WERI-Rb-1 (cell line): ENCODE measurements at regions not wholly inside any gene's neighbourhood (a gene's known extent, or its start where the extent isn't known, plus 50 kb on each side); places are given as distances from the start of the nearest gene placed in this dataset.
"Not testable (repeated sequence)": the region's sequence is repeated elsewhere in the genome, so short reads cannot be mapped to it uniquely, and the experiment has no call there.

Experiments
- DNase-seq: peaks from one replicate; pipeline ENCODE4 v3.0.0-alpha.2; 2020
- H3K27ac ChIP-seq: fragments of 250-450 bp; sonication (Bioruptor Pico); 2 replicates; pipeline ENCODE4 v1.5.1; 2020; ENCODE audit warnings: mild to moderate bottlenecking, moderate library complexity
- H3K27me3 ChIP-seq: fragments of 250-450 bp; sonication (Bioruptor Pico); 2 replicates; pipeline ENCODE4 v1.5.1; 2021; ENCODE audit warnings: mild to moderate bottlenecking, low read depth, moderate library complexity; ENCODE audit not compliant: insufficient read depth, severe bottlenecking
- H3K36me3 ChIP-seq: fragments of 250-450 bp; sonication (Bioruptor Pico); 2 replicates; pipeline ENCODE4 v1.5.1; 2020; ENCODE audit warnings: mild to moderate bottlenecking, moderate library complexity
- H3K4me3 ChIP-seq: 2 replicates; pipeline ENCODE4 v1.5.1; 2011; ENCODE audit warnings: low read depth, mild to moderate bottlenecking, control low read depth, low read length
- H3K9me3 ChIP-seq: fragments of 250-450 bp; sonication (Bioruptor Pico); 2 replicates; pipeline ENCODE4 v1.5.1; 2021; ENCODE audit warnings: mild to moderate bottlenecking, moderate library complexity; ENCODE audit not compliant: severe bottlenecking
- CTCF ChIP-seq: IDR thresholded peaks from 2 replicates; pipeline ENCODE4 v1.5.1; 2011; ENCODE audit warnings: low read depth, mild to moderate bottlenecking, control low read depth, inconsistent platforms, low read length

- TF ChIP-seq CTCF: no peak
- no peaks in the 10 kb centered on the region for H3K27me3 ChIP-seq
- no peak overlapping the region for H3K27ac ChIP-seq
These were observed 87.0 kb upstream of the MSH6 start for GRCh38 chr2:47695800-47696477.

GRCh38 chr2:47694451-47694850, 88.5 kb upstream of the MSH6 start:
- not testable (repeated sequence) for H3K9me3 ChIP-seq, H3K4me3 ChIP-seq, H3K27me3 ChIP-seq, H3K36me3 ChIP-seq, H3K27ac ChIP-seq, DNase-seq

More at GRCh38 chr2:47695800-47696477, 87.0 kb upstream of the MSH6 start:
- no peaks in the 10 kb centered on the region for H3K36me3 ChIP-seq
- H3K9me3 ChIP-seq: no peaks in the 10 kb centered on the region
- no peak for DNase-seq
- no peak overlapping the region for H3K4me3 ChIP-seq

- H3K9me3 ChIP-seq, H3K36me3 ChIP-seq, H3K4me3 ChIP-seq, H3K27ac ChIP-seq, H3K27me3 ChIP-seq, DNase-seq: not testable (repeated sequence)
These were observed 92.1 kb upstream of the MSH6 start for GRCh38 chr2:47690706-47691325.

GRCh38 chr2:47690132-47690531, 92.8 kb upstream of the MSH6 start:
- no peak for TF ChIP-seq CTCF
- Histone ChIP-seq H3K36me3 (no peaks in the 10 kb centered on the region), H3K27ac (no peak overlapping the region), H3K4me3 (no peak overlapping the region), H3K27me3 (no peaks in the 10 kb centered on the region), H3K9me3 (peaks cover 5% of the 10 kb centered on the region)
- DNase-seq: no peak

GRCh38 chr2:47689118-47689517, 93.8 kb upstream of the MSH6 start:
- not testable (repeated sequence) for H3K27ac ChIP-seq, H3K9me3 ChIP-seq

GRCh38 chr2:47688561-47688960, 94.4 kb upstream of the MSH6 start:
- Histone ChIP-seq H3K36me3 (no peaks in the 10 kb centered on the region), H3K27me3 (no peaks in the 10 kb centered on the region), H3K4me3 (no peak overlapping the region), H3K9me3 (peaks cover 5% of the 10 kb centered on the region), H3K27ac (no peak overlapping the region)
- no peak for TF ChIP-seq CTCF
- DNase-seq: no peak

More at GRCh38 chr2:47689118-47689517, 93.8 kb upstream of the MSH6 start:
- H3K27me3 ChIP-seq, H3K36me3 ChIP-seq, H3K4me3 ChIP-seq, DNase-seq: not testable (repeated sequence)

- Histone ChIP-seq H3K4me3 (no peak overlapping the region), H3K27ac (no peak overlapping the region), H3K9me3 (peaks cover 5% of the 10 kb centered on the region), H3K36me3 (no peaks in the 10 kb centered on the region), H3K27me3 (no peaks in the 10 kb centered on the region)
- TF ChIP-seq CTCF: no peak
- no peak for DNase-seq
These were observed 95.1 kb upstream of the MSH6 start for GRCh38 chr2:47687856-47688255.
